ENCODE measurements at regions not wholly inside any gene's neighbourhood (a gene's known extent, or its start where the extent isn't known, plus 50 kb on each side); places are given as distances from the start of the nearest gene placed in this dataset.

- TF ChIP-seq GATA3 (IDR thresholded peaks at IDR 0.05; ENCODE audit: low read depth, low read length) (no peak), GATA2 (IDR thresholded peaks at IDR 0.05; ENCODE audit: low read depth, low read length) (no peak)
Observed at GRCh38 chr13:59422646-59423045, 741.1 kb downstream of the DIAPH3 start.

Data from SH-SY5Y (cell line).